ENCODE measurements at regions not wholly inside any gene's neighbourhood (a gene's known extent, or its start where the extent isn't known, plus 50 kb on each side); places are given as distances from the start of the nearest gene placed in this dataset.

- peaks cover 9% of the 10 kb centered on the region for H3K9me3 ChIP-seq (ENCODE audit: insufficient read depth, low read length)
- no peaks in the 10 kb centered on the region for H3K36me3 ChIP-seq (ENCODE audit: insufficient read depth, insufficient read length, low read length)
- no peak for DNase-seq (ENCODE audit: low read depth, low spot score)
- H3K9ac ChIP-seq (ENCODE audit: insufficient read length, low read depth): no peak overlapping the region
- no peaks in the 10 kb centered on the region for H3K27me3 ChIP-seq (ENCODE audit: insufficient read depth, insufficient read length)
- peaks cover 5% of the 10 kb centered on the region for H3K4me1 ChIP-seq (ENCODE audit: insufficient read depth, insufficient read length)
- TF ChIP-seq ZNF274 (IDR thresholded peaks at IDR 0.05; ENCODE audit: low read depth, low read length): no peak
- no peak for TF ChIP-seq YY1 (IDR thresholded peaks at IDR 0.05; ENCODE audit: insufficient read depth, insufficient read length)
- no peak for TF ChIP-seq SUZ12 (IDR thresholded peaks at IDR 0.05; ENCODE audit: extremely low read depth, insufficient read depth, insufficient read length)
- no peak overlapping the region for H3K4me3 ChIP-seq (ENCODE audit: insufficient read length, low read depth)
Observed at GRCh38 chr3:66792086-66792485, 206.0 kb upstream of the KBTBD8 start.

- TF ChIP-seq SUZ12 (IDR thresholded peaks at IDR 0.05; ENCODE audit: extremely low read depth, insufficient read depth, insufficient read length): no peak
- TF ChIP-seq ZNF274 (IDR thresholded peaks at IDR 0.05; ENCODE audit: low read depth, low read length): no peak
- TF ChIP-seq YY1 (IDR thresholded peaks at IDR 0.05; ENCODE audit: insufficient read depth, insufficient read length): no peak
- H3K4me1 ChIP-seq (ENCODE audit: insufficient read depth, insufficient read length): peaks cover 5% of the 10 kb centered on the region
- no peak overlapping the region for H3K4me3 ChIP-seq (ENCODE audit: insufficient read length, low read depth)
- H3K9me3 ChIP-seq (ENCODE audit: insufficient read depth, low read length): peaks cover 18% of the 10 kb centered on the region
- H3K36me3 ChIP-seq (ENCODE audit: insufficient read depth, insufficient read length, low read length): no peaks in the 10 kb centered on the region
- no peaks in the 10 kb centered on the region for H3K27me3 ChIP-seq (ENCODE audit: insufficient read depth, insufficient read length)
- no peak overlapping the region for H3K9ac ChIP-seq (ENCODE audit: insufficient read length, low read depth)
- no peak for DNase-seq (ENCODE audit: low read depth, low spot score)
Observed at GRCh38 chr3:66795365-66795764, 202.7 kb upstream of the KBTBD8 start.

- peaks cover 19% of the 10 kb centered on the region for H3K9me3 ChIP-seq (ENCODE audit: insufficient read depth, low read length)
- no peaks in the 10 kb centered on the region for H3K27me3 ChIP-seq (ENCODE audit: insufficient read depth, insufficient read length)
- no peak overlapping the region for H3K9ac ChIP-seq (ENCODE audit: insufficient read length, low read depth)
- peaks cover 5% of the 10 kb centered on the region for H3K4me1 ChIP-seq (ENCODE audit: insufficient read depth, insufficient read length)
- TF ChIP-seq SUZ12 (IDR thresholded peaks at IDR 0.05; ENCODE audit: extremely low read depth, insufficient read depth, insufficient read length) (no peak), ZNF274 (IDR thresholded peaks at IDR 0.05; ENCODE audit: low read depth, low read length) (no peak), YY1 (IDR thresholded peaks at IDR 0.05; ENCODE audit: insufficient read depth, insufficient read length) (no peak)
- DNase-seq (ENCODE audit: low read depth, low spot score): no peak
- no peak overlapping the region for H3K4me3 ChIP-seq (ENCODE audit: insufficient read length, low read depth)
- no peaks in the 10 kb centered on the region for H3K36me3 ChIP-seq (ENCODE audit: insufficient read depth, insufficient read length, low read length)
Observed at GRCh38 chr3:66796343-66796742, 201.8 kb upstream of the KBTBD8 start.

GRCh38 chr3:66797889-66798560, 200.1 kb upstream of the KBTBD8 start:
- H3K36me3 ChIP-seq (ENCODE audit: insufficient read depth, insufficient read length, low read length): no peaks in the 10 kb centered on the region
- H3K9ac ChIP-seq (ENCODE audit: insufficient read length, low read depth): no peak overlapping the region
- peaks cover 5% of the 10 kb centered on the region for H3K4me1 ChIP-seq (ENCODE audit: insufficient read depth, insufficient read length)
- H3K4me3 ChIP-seq (ENCODE audit: insufficient read length, low read depth): no peak overlapping the region
- peaks cover 19% of the 10 kb centered on the region for H3K9me3 ChIP-seq (ENCODE audit: insufficient read depth, low read length)
- no peaks in the 10 kb centered on the region for H3K27me3 ChIP-seq (ENCODE audit: insufficient read depth, insufficient read length)
- TF ChIP-seq SUZ12 (IDR thresholded peaks at IDR 0.05; ENCODE audit: extremely low read depth, insufficient read depth, insufficient read length): no peak
- peak; percentile 73 for DNase-seq (ENCODE audit: low read depth, low spot score)

GRCh38 chr3:66800941-66801545, 197.1 kb upstream of the KBTBD8 start:
- no peaks in the 10 kb centered on the region for H3K27me3 ChIP-seq (ENCODE audit: insufficient read depth, insufficient read length)
- no peak for DNase-seq (ENCODE audit: low read depth, low spot score)

GRCh38 chr3:66803206-66803605, 194.9 kb upstream of the KBTBD8 start:
- H3K4me1 ChIP-seq (ENCODE audit: insufficient read depth, insufficient read length): no peaks in the 10 kb centered on the region
- H3K9me3 ChIP-seq (ENCODE audit: insufficient read depth, low read length): peaks cover 11% of the 10 kb centered on the region; the same call in 1 of the 2 replicates
- no peaks in the 10 kb centered on the region for H3K36me3 ChIP-seq (ENCODE audit: insufficient read depth, insufficient read length, low read length)
- no peak for TF ChIP-seq YY1 (IDR thresholded peaks at IDR 0.05; ENCODE audit: insufficient read depth, insufficient read length)
- no peak for DNase-seq (ENCODE audit: low read depth, low spot score)
- H3K9ac ChIP-seq (ENCODE audit: insufficient read length, low read depth): no peak overlapping the region
- H3K4me3 ChIP-seq (ENCODE audit: insufficient read length, low read depth): no peak overlapping the region
- H3K27me3 ChIP-seq (ENCODE audit: insufficient read depth, insufficient read length): no peaks in the 10 kb centered on the region

More at GRCh38 chr3:66800941-66801545, 197.1 kb upstream of the KBTBD8 start:
- Histone ChIP-seq H3K9me3 (ENCODE audit: insufficient read depth, low read length) (peaks cover 19% of the 10 kb centered on the region), H3K9ac (ENCODE audit: insufficient read length, low read depth) (no peak overlapping the region), H3K36me3 (ENCODE audit: insufficient read depth, insufficient read length, low read length) (no peaks in the 10 kb centered on the region), H3K4me1 (ENCODE audit: insufficient read depth, insufficient read length) (no peaks in the 10 kb centered on the region), H3K4me3 (ENCODE audit: insufficient read length, low read depth) (no peak overlapping the region)
- no peak for TF ChIP-seq ZNF274 (IDR thresholded peaks at IDR 0.05; ENCODE audit: low read depth, low read length)
- TF ChIP-seq YY1 (IDR thresholded peaks at IDR 0.05; ENCODE audit: insufficient read depth, insufficient read length): no peak
- TF ChIP-seq SUZ12 (IDR thresholded peaks at IDR 0.05; ENCODE audit: extremely low read depth, insufficient read depth, insufficient read length): no peak

- no peak overlapping the region for H3K9ac ChIP-seq (ENCODE audit: insufficient read length, low read depth)
- H3K4me1 ChIP-seq (ENCODE audit: insufficient read depth, insufficient read length): no peaks in the 10 kb centered on the region
- H3K36me3 ChIP-seq (ENCODE audit: insufficient read depth, insufficient read length, low read length): no peaks in the 10 kb centered on the region
- no peak overlapping the region for H3K4me3 ChIP-seq (ENCODE audit: insufficient read length, low read depth)
- H3K9me3 ChIP-seq (ENCODE audit: insufficient read depth, low read length): peaks cover 11% of the 10 kb centered on the region; the same call in 1 of the 2 replicates
- TF ChIP-seq YY1 (IDR thresholded peaks at IDR 0.05; ENCODE audit: insufficient read depth, insufficient read length): no peak
- TF ChIP-seq SUZ12 (IDR thresholded peaks at IDR 0.05; ENCODE audit: extremely low read depth, insufficient read depth, insufficient read length): no peak
- no peak for TF ChIP-seq ZNF274 (IDR thresholded peaks at IDR 0.05; ENCODE audit: low read depth, low read length)
- H3K27me3 ChIP-seq (ENCODE audit: insufficient read depth, insufficient read length): no peaks in the 10 kb centered on the region
- no peak for DNase-seq (ENCODE audit: low read depth, low spot score)
Observed at GRCh38 chr3:66803721-66804695, 194.1 kb upstream of the KBTBD8 start.
